Lung (tissue), 11 donors: ENCODE measurements at regions not wholly inside any gene's neighbourhood (a gene's known extent, or its start where the extent isn't known, plus 50 kb on each side); places are given as distances from the start of the nearest gene placed in this dataset.

Source experiments
- ATAC-seq: fragments of 200-7000 bp; cut with Tn5 transposase; one replicate; pipeline ENCODE4 v1.9.1; 2020; ENCODE audit warnings: moderate number of reproducible peaks; ENCODE audit not compliant: insufficient read depth, low FRiP score
- DNase-seq, 3 donors: peaks; one replicate each; pipeline ENCODE4 v3.0.0-alpha.2; 2013 to 2017
- H3K27ac ChIP-seq, 2 donors: one replicate each; pipeline ENCODE4 v1.5.1; 2013; ENCODE audit warnings: mild to moderate bottlenecking in 2 of 2, moderate library complexity in 2 of 2, control low read depth in 1 of 2, inconsistent platforms in 1 of 2, low read depth in 1 of 2, low read length in 1 of 2
- H3K27me3 ChIP-seq, 3 donors: one replicate each; pipeline ENCODE4 v1.5.1; 2013; ENCODE audit warnings: low read length in 2 of 3; ENCODE audit not compliant: control insufficient read depth in 3 of 3, insufficient read depth in 3 of 3
- H3K36me3 ChIP-seq, 4 donors: one replicate each; pipeline ENCODE4 v1.5.1; 2013; ENCODE audit warnings: low read length in 4 of 4, mild to moderate bottlenecking in 1 of 4, moderate library complexity in 1 of 4; ENCODE audit not compliant: control insufficient read depth in 4 of 4, insufficient read depth in 4 of 4
- H3K4me1 ChIP-seq, 5 donors: one replicate each; pipeline ENCODE4 v1.5.1; 2013; ENCODE audit warnings: low read length in 5 of 5, mild to moderate bottlenecking in 2 of 5, moderate library complexity in 1 of 5; ENCODE audit not compliant: control insufficient read depth in 5 of 5, insufficient read depth in 5 of 5
- H3K4me3 ChIP-seq: one replicate; pipeline ENCODE4 v1.5.1; 2013; ENCODE audit warnings: mild to moderate bottlenecking, control low read depth, moderate library complexity
- H3K9ac ChIP-seq, 2 donors: one replicate each; pipeline ENCODE4 v1.5.1; 2013; ENCODE audit warnings: low read length in 2 of 2, control low read depth in 1 of 2; ENCODE audit not compliant: insufficient read depth in 1 of 2
- H3K9me3 ChIP-seq, 4 donors: one replicate each; pipeline ENCODE4 v1.5.1; 2013; ENCODE audit warnings: low read length in 3 of 4, mild to moderate bottlenecking in 1 of 4, moderate library complexity in 1 of 4; ENCODE audit not compliant: control insufficient read depth in 4 of 4, insufficient read depth in 3 of 4
- CTCF ChIP-seq: IDR thresholded peaks from 2 replicates; pipeline ENCODE4 v1.5.1; 2012; ENCODE audit warnings: mild to moderate bottlenecking; ENCODE audit errors: control extremely low read depth, extremely low read depth
- WGBS, 2 donors: extraction: QIAGEN DNeasy Blood & Tissue Kit; methylation state at CpG; one replicate each; pipeline ENCODE4 v1.1.7; 2013; 5-methylcytosine and 5-hydroxymethylcytosine counted together
- donor health status: control.
- donor health status: control.
- donor health status: Bipolar disorder and iron deficiency.
- donor health status: healthy.
- donor health status: DM: yes; HTN: yes; CAD: no.

GRCh38 chr20:55605594-55605993 lies 399.7 kb downstream of the CBLN4 start:
- H3K9me3 ChIP-seq, result no peaks in the 10 kb centered on the region
- no peaks in the 10 kb centered on the region for H3K36me3 ChIP-seq
- H3K27ac ChIP-seq, result no peak overlapping the region
- TF ChIP-seq CTCF, result no peak
- WGBS, 2 donors, result 75 to 80% methylated on average over 1 of the region's 1 CpG
- no peaks in the 10 kb centered on the region for H3K4me1 ChIP-seq
- H3K9ac ChIP-seq, result no peak overlapping the region
- H3K27me3 ChIP-seq, result no peaks in the 10 kb centered on the region
- DNase-seq (no peak), ATAC-seq (no peak)
- H3K4me3 ChIP-seq, result no peak overlapping the region

- Histone ChIP-seq H3K9ac (no peak overlapping the region), H3K4me1 (no peaks in the 10 kb centered on the region), H3K27me3 (no peaks in the 10 kb centered on the region), H3K9me3 (no peaks in the 10 kb centered on the region), H3K27ac (no peak overlapping the region), H3K4me3 (no peak overlapping the region), H3K36me3 (no peaks in the 10 kb centered on the region)
- 73 to 83% methylated on average over 1 of the region's 1 CpG for WGBS, 2 donors
- DNase-seq (no peak), ATAC-seq (no peak)
- TF ChIP-seq CTCF, result no peak
Measured at GRCh38 chr20:55597526-55597925, 407.8 kb downstream of the CBLN4 start.

- WGBS, 2 donors, result 59 to 81% methylated on average over 1 of the region's 1 CpG
- Histone ChIP-seq H3K9ac (no peak overlapping the region), H3K27ac (no peak overlapping the region), H3K9me3 (no peaks in the 10 kb centered on the region), H3K4me3 (no peak overlapping the region), H3K36me3 (no peaks in the 10 kb centered on the region), H3K27me3 (no peaks in the 10 kb centered on the region), H3K4me1 (no peaks in the 10 kb centered on the region)
- DNase-seq (no peak), ATAC-seq (no peak)
- TF ChIP-seq CTCF, result no peak
Measured at GRCh38 chr20:55596431-55596830, 408.9 kb downstream of the CBLN4 start.

GRCh38 chr20:55592866-55593265 lies 412.5 kb downstream of the CBLN4 start:
- H3K9ac ChIP-seq, result no peak overlapping the region
- 89 to 94% methylated on average over 8 of the region's 8 CpGs for WGBS, 2 donors
- no peak overlapping the region for H3K27ac ChIP-seq

More at GRCh38 chr20:55592866-55593265, 412.5 kb downstream of the CBLN4 start:
- ATAC-seq (no peak), DNase-seq (no peak)
- no peaks in the 10 kb centered on the region for H3K9me3 ChIP-seq
- H3K27me3 ChIP-seq, result no peaks in the 10 kb centered on the region
- TF ChIP-seq CTCF, result no peak
- no peaks in the 10 kb centered on the region for H3K36me3 ChIP-seq
- H3K4me3 ChIP-seq, result no peak overlapping the region
- no peaks in the 10 kb centered on the region for H3K4me1 ChIP-seq
